Prostate gland (tissue), 2 donors: ENCODE measurements at regions not wholly inside any gene's neighbourhood (a gene's known extent, or its start where the extent isn't known, plus 50 kb on each side); places are given as distances from the start of the nearest gene placed in this dataset.
"Not testable (repeated sequence)": the region's sequence is repeated elsewhere in the genome, so short reads cannot be mapped to it uniquely, and the experiment has no call there.

Experiments
- DNase-seq: peaks from one replicate; pipeline ENCODE4 v3.0.0-alpha.2; 2019; ENCODE audit warnings: low spot score
- H3K27ac ChIP-seq, 2 donors: fragments of 200-600 bp; sonication (generic); 2 replicates each; pipeline ENCODE4 v1.5.1; 2017 to 2019
- H3K27me3 ChIP-seq: fragments of 200-600 bp; sonication (generic); replicated peaks from 2 replicates; pipeline ENCODE4 v1.5.1; 2019; ENCODE audit not compliant: insufficient read depth
- H3K36me3 ChIP-seq, 2 donors: fragments of 200-600 bp; sonication (generic); 1 replicate in 1 of 2; 2 replicates in 1 of 2; pipeline versions ENCODE4 v1.5.1 to v1.8.1; 2017 to 2019
- H3K4me1 ChIP-seq: fragments of 200-600 bp; sonication (generic); replicated peaks from 2 replicates; pipeline ENCODE4 v1.5.1; 2019
- H3K4me3 ChIP-seq, 2 donors: fragments of 200-600 bp; sonication (generic); 2 replicates each; pipeline ENCODE4 v1.5.1; 2017 to 2019
- H3K9me3 ChIP-seq: fragments of 200-600 bp; sonication (generic); 2 replicates; pipeline ENCODE4 v1.5.1; 2017
- CTCF ChIP-seq, 4 experiments: fragments of 200-600 bp in 2 of 4; fragments of 450-650 bp in 2 of 4; sonication (generic) in 2 of 4; IDR thresholded peaks; 1 replicate in 3 of 4; 2 replicates in 1 of 4; pipeline ENCODE4 v1.5.1; 2016 to 2019; ENCODE audit warnings: antibody characterized with exemption in 4 of 4, mild to moderate bottlenecking in 2 of 4, moderate library complexity in 2 of 4
- POLR2A ChIP-seq: fragments of 450-650 bp; IDR thresholded peaks from one replicate; pipeline ENCODE4 v1.6.1; 2016; ENCODE audit warnings: antibody characterized with exemption, mild to moderate bottlenecking
- POLR2AphosphoS5 ChIP-seq: sonication (generic); formaldehyde crosslinking; IDR thresholded peaks from one replicate; pipeline ENCODE4 v1.6.1; 2017; ENCODE audit warnings: antibody characterized with exemption
- WGBS: methylation state at CpG from one replicate; pipeline ENCODE4 v1.1.5; 2018; 5-methylcytosine and 5-hydroxymethylcytosine counted together
- intact Hi-C: fragments of 100-400 bp; cut with DNase I; formaldehyde crosslinking; loops from one replicate; pipeline ENCODE4 v1.14.2; 2022

GRCh38 chr17:77842528-77843147, 115.9 kb upstream of the TNRC6C start:
- no peaks in the 10 kb centered on the region for H3K27me3 ChIP-seq
- TF ChIP-seq POLR2A (no peak), CTCF (IDR thresholded peaks at IDR 0.05) (no peak), POLR2AphosphoS5 (no peak)
- WGBS: 81% methylated on average over 10 of the region's 10 CpGs
- no peaks in the 10 kb centered on the region for H3K9me3 ChIP-seq
- no peak for DNase-seq
- intact Hi-C loops: no loop called here
- H3K4me1 ChIP-seq: no peaks in the 10 kb centered on the region
- no peaks in the 10 kb centered on the region for H3K36me3 ChIP-seq
- no peak overlapping the region for H3K27ac ChIP-seq
- no peak overlapping the region for H3K4me3 ChIP-seq

GRCh38 chr17:77843255-77843895, 115.1 kb upstream of the TNRC6C start:
- H3K27me3 ChIP-seq, H3K4me1 ChIP-seq, H3K36me3 ChIP-seq, intact Hi-C loops, H3K9me3 ChIP-seq, H3K4me3 ChIP-seq, H3K27ac ChIP-seq, DNase-seq: not testable (repeated sequence)
- 78% methylated on average over 13 of the region's 13 CpGs for WGBS

GRCh38 chr17:77843896-77844295, 114.6 kb upstream of the TNRC6C start:
- H3K9me3 ChIP-seq: no peaks in the 10 kb centered on the region
- H3K36me3 ChIP-seq: no peaks in the 10 kb centered on the region
- no peaks in the 10 kb centered on the region for H3K4me1 ChIP-seq
- H3K27me3 ChIP-seq: no peaks in the 10 kb centered on the region
- intact Hi-C loops: no loop called here
- WGBS: 49% methylated on average over 2 of the region's 2 CpGs
- no peak overlapping the region for H3K27ac ChIP-seq
- no peak for TF ChIP-seq CTCF (IDR thresholded peaks at IDR 0.05)
- TF ChIP-seq POLR2A: no peak
- no peak for TF ChIP-seq POLR2AphosphoS5
- H3K4me3 ChIP-seq: no peak overlapping the region
- DNase-seq: no peak

GRCh38 chr17:77844681-77845080, 113.8 kb upstream of the TNRC6C start:
- Histone ChIP-seq H3K4me1 (no peaks in the 10 kb centered on the region), H3K4me3 (no peak overlapping the region), H3K27ac (no peak overlapping the region), H3K36me3 (no peaks in the 10 kb centered on the region), H3K9me3 (no peaks in the 10 kb centered on the region), H3K27me3 (no peaks in the 10 kb centered on the region)
- TF ChIP-seq POLR2AphosphoS5 (no peak), POLR2A (no peak), CTCF (IDR thresholded peaks at IDR 0.05) (no peak)
- intact Hi-C loops: no loop called here
- no peak for DNase-seq
- 89% methylated on average over 11 of the region's 11 CpGs for WGBS

- intact Hi-C loops: no loop called here
- Histone ChIP-seq H3K9me3 (no peaks in the 10 kb centered on the region), H3K4me3 (no peak overlapping the region), H3K27me3 (no peaks in the 10 kb centered on the region), H3K27ac (no peak overlapping the region), H3K36me3 (no peaks in the 10 kb centered on the region), H3K4me1 (no peaks in the 10 kb centered on the region)
- 90% methylated on average over 19 of the region's 19 CpGs for WGBS
- DNase-seq: no peak
- no peak for TF ChIP-seq POLR2A
- TF ChIP-seq POLR2AphosphoS5: no peak
- TF ChIP-seq CTCF (IDR thresholded peaks at IDR 0.05): no peak
Observed at GRCh38 chr17:77845541-77846225, 112.8 kb upstream of the TNRC6C start.
